GM23338 (cell line): ENCODE measurements at regions not wholly inside any gene's neighbourhood (a gene's known extent, or its start where the extent isn't known, plus 50 kb on each side); places are given as distances from the start of the nearest gene placed in this dataset.

Source experiments
- ATAC-seq: fragments of 200-7000 bp; cut with Tn5 transposase; 3 replicates; pipeline ENCODE4 v1.9.1; 2020
- DNase-seq: peaks from one replicate; pipeline ENCODE4 v3.0.0-alpha.2; 2015; ENCODE audit warnings: low spot score
- H2AFZ ChIP-seq: fragments of 200-600 bp; sonication (generic); 2 replicates; pipeline ENCODE4 v1.8.0; 2016; ENCODE audit warnings: antibody characterized with exemption, mild to moderate bottlenecking, moderate library complexity
- H3F3A ChIP-seq: fragments of 200-600 bp; sonication (generic); replicated peaks from 2 replicates; pipeline ENCODE4 v1.8.0; 2017; ENCODE audit warnings: antibody characterized with exemption, mixed run types, low read depth
- H3K27ac ChIP-seq: fragments of 200-600 bp; sonication (generic); 2 replicates; pipeline ENCODE4 v1.6.1; 2016; ENCODE audit warnings: low read depth
- H3K27me3 ChIP-seq: fragments of 200-600 bp; sonication (generic); 2 replicates; pipeline ENCODE4 v1.8.0; 2016; ENCODE audit warnings: mild to moderate bottlenecking, mixed run types, moderate library complexity; ENCODE audit not compliant: insufficient read depth
- H3K36me3 ChIP-seq: fragments of 200-600 bp; sonication (generic); 2 replicates; pipeline ENCODE4 v1.8.0; 2016; ENCODE audit warnings: mild to moderate bottlenecking; ENCODE audit not compliant: insufficient read depth
- H3K4me1 ChIP-seq: fragments of 200-600 bp; sonication (generic); 2 replicates; pipeline ENCODE4 v1.8.0; 2016; ENCODE audit warnings: mild to moderate bottlenecking, moderate library complexity; ENCODE audit not compliant: insufficient read depth
- H3K4me2 ChIP-seq: fragments of 200-600 bp; sonication (generic); 2 replicates; pipeline ENCODE4 v1.7.1; 2017; ENCODE audit warnings: mixed run types
- H3K4me3 ChIP-seq: fragments of 200-600 bp; sonication (generic); 2 replicates; pipeline ENCODE4 v1.6.1; 2016; ENCODE audit warnings: mixed run types
- H3K79me2 ChIP-seq: fragments of 200-600 bp; sonication (generic); replicated peaks from 2 replicates; pipeline ENCODE4 v1.8.0; 2017; ENCODE audit warnings: mild to moderate bottlenecking; ENCODE audit not compliant: insufficient read depth
- H3K9me2 ChIP-seq: fragments of 200-600 bp; sonication (generic); 2 replicates; pipeline ENCODE4 v1.8.0; 2017; ENCODE audit not compliant: insufficient read depth
- H4K20me1 ChIP-seq: fragments of 200-600 bp; sonication (generic); replicated peaks from 2 replicates; pipeline ENCODE4 v1.8.0; 2017; ENCODE audit warnings: mild to moderate bottlenecking; ENCODE audit not compliant: insufficient read depth
- H3K27ac Mint-ChIP-seq: 2 replicates; pipeline ENCODE4 v1.8.0; 2020; ENCODE audit warnings: inconsistent platforms, mild to moderate bottlenecking, moderate library complexity, mixed read lengths
- H3K27me3 Mint-ChIP-seq: 3 replicates; pipeline ENCODE4 v1.8.0; 2022; ENCODE audit warnings: low read depth, mild to moderate bottlenecking, moderate library complexity, mixed read lengths, inconsistent platforms; ENCODE audit not compliant: insufficient read depth, poor library complexity
- H3K36me3 Mint-ChIP-seq: 3 replicates; pipeline ENCODE4 v1.8.0; 2021; ENCODE audit warnings: low read depth, mild to moderate bottlenecking, inconsistent platforms, moderate library complexity, mixed read lengths
- H3K4me1 Mint-ChIP-seq: 3 replicates; pipeline ENCODE4 v1.8.0; 2020; ENCODE audit warnings: mild to moderate bottlenecking, inconsistent platforms, mixed read lengths
- H3K4me3 Mint-ChIP-seq: 3 replicates; pipeline ENCODE4 v1.8.0; 2021; ENCODE audit warnings: moderate library complexity, mild to moderate bottlenecking, inconsistent platforms, mixed read lengths
- H3K9me3 Mint-ChIP-seq: 3 replicates; pipeline ENCODE4 v1.8.0; 2020; ENCODE audit warnings: moderate library complexity, mild to moderate bottlenecking, inconsistent platforms, mixed read lengths
- CREB1 ChIP-seq: fragments of 250-450 bp; sonication (Bioruptor Pico); IDR thresholded peaks from 2 replicates; pipeline ENCODE4 v1.5.0; 2020; ENCODE audit warnings: low read depth, mild to moderate bottlenecking, moderate library complexity
- EZH2 ChIP-seq: fragments of 200-600 bp; sonication (generic); IDR thresholded peaks from one replicate; pipeline ENCODE4 v1.8.0; 2017; ENCODE audit warnings: antibody characterized with exemption, mild to moderate bottlenecking, low read depth; ENCODE audit not compliant: unreplicated experiment
- EZH2phosphoT487 ChIP-seq: fragments of 200-600 bp; sonication (generic); IDR thresholded peaks from one replicate; pipeline ENCODE4 v1.8.1; 2018; ENCODE audit warnings: antibody characterized with exemption; ENCODE audit not compliant: unreplicated experiment
- JUNB ChIP-seq: IDR thresholded peaks from one replicate; pipeline ENCODE4 v1.6.1; 2016; ENCODE audit warnings: antibody characterized with exemption; ENCODE audit not compliant: unreplicated experiment
- POLR2AphosphoS5 ChIP-seq: IDR thresholded peaks from 2 replicates; pipeline ENCODE4 v1.6.1; 2016; ENCODE audit warnings: antibody characterized with exemption, low read depth
- ZNF114 ChIP-seq: fragments of 250-450 bp; sonication (Bioruptor Pico); IDR thresholded peaks from 2 replicates; pipeline ENCODE4 v1.5.0; 2020; ENCODE audit warnings: mild to moderate bottlenecking, moderate library complexity
- ZNF331 ChIP-seq: fragments of 250-450 bp; sonication (Bioruptor Pico); IDR thresholded peaks from 2 replicates; pipeline ENCODE4 v1.5.0; 2020; ENCODE audit warnings: low read depth, mild to moderate bottlenecking, moderate library complexity
- TF ChIP-seq, protein P1 (sequence below): fragments of 250-450 bp; sonication (Bioruptor Pico); IDR thresholded peaks from 2 replicates; pipeline ENCODE4 v1.5.0; 2020; ENCODE audit warnings: mild to moderate bottlenecking, moderate library complexity
- TF ChIP-seq, protein P2 (sequence below): IDR thresholded peaks from one replicate; pipeline ENCODE4 v1.6.1; 2018; ENCODE audit warnings: antibody characterized with exemption; ENCODE audit not compliant: unreplicated experiment
- TF ChIP-seq, protein P3 (sequence below): IDR thresholded peaks from 2 replicates; pipeline ENCODE4 v1.6.1; 2016; ENCODE audit warnings: antibody characterized with exemption

DNA sequence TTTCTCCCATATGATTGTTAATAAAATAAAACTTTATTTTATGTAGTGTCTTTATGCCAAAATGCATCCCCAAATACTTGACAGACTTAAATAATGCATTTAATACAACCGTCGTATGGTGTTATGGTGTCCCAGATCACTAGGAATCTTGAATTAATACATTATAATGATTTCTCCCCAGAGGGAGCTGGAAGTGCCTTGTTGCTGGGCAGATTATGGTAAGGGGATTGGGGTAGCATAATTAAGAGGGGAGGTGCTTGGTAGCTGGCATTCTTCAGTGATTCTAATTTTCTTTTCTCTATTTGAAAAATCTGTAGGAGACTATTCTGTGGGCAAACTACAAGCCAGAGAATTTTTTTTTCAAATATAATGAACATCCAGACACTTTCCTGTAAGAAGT, 1043.7 kb downstream of the ADGRL2 start:
- Histone ChIP-seq H3K79me2 (peaks cover 18% of the 10 kb centered on the region), H3F3A (no peaks in the 10 kb centered on the region), H4K20me1 (no peaks in the 10 kb centered on the region), H3K27ac (no peak overlapping the region; the same call in 1 of the 2 replicates), H3K27me3 (no peaks in the 10 kb centered on the region), H3K9me2 (no peaks in the 10 kb centered on the region), H2AFZ (no peak overlapping the region), H3K4me1 (peaks cover 60% of the 10 kb centered on the region), H3K4me3 (no peak overlapping the region), H3K36me3 (no peaks in the 10 kb centered on the region), H3K4me2 (peak overlapping the region; percentile 65)
- Mint-ChIP-seq H3K9me3 (no peaks in the 10 kb centered on the region), H3K27ac (peak overlapping the region; percentile 79; the same call in 1 of the 2 replicates), H3K4me1 (peaks cover 72% of the 10 kb centered on the region), H3K4me3 (no peak overlapping the region; the same call in 2 of the 3 replicates), H3K27me3 (no peaks in the 10 kb centered on the region), H3K36me3 (no peaks in the 10 kb centered on the region)
- peak; percentile 18; the same call in 2 of the 3 replicates for ATAC-seq
- DNase-seq, result no peak
- TF ChIP-seq JUNB (no peak), EZH2 (no peak), ZNF331 (CRISPR knock-in tag) (no peak), POLR2AphosphoS5 (no peak), CREB1 (CRISPR knock-in tag) (no peak), EZH2phosphoT487 (no peak), ZNF114 (CRISPR knock-in tag) (no peak)
- TF ChIP-seq, protein P1, sequence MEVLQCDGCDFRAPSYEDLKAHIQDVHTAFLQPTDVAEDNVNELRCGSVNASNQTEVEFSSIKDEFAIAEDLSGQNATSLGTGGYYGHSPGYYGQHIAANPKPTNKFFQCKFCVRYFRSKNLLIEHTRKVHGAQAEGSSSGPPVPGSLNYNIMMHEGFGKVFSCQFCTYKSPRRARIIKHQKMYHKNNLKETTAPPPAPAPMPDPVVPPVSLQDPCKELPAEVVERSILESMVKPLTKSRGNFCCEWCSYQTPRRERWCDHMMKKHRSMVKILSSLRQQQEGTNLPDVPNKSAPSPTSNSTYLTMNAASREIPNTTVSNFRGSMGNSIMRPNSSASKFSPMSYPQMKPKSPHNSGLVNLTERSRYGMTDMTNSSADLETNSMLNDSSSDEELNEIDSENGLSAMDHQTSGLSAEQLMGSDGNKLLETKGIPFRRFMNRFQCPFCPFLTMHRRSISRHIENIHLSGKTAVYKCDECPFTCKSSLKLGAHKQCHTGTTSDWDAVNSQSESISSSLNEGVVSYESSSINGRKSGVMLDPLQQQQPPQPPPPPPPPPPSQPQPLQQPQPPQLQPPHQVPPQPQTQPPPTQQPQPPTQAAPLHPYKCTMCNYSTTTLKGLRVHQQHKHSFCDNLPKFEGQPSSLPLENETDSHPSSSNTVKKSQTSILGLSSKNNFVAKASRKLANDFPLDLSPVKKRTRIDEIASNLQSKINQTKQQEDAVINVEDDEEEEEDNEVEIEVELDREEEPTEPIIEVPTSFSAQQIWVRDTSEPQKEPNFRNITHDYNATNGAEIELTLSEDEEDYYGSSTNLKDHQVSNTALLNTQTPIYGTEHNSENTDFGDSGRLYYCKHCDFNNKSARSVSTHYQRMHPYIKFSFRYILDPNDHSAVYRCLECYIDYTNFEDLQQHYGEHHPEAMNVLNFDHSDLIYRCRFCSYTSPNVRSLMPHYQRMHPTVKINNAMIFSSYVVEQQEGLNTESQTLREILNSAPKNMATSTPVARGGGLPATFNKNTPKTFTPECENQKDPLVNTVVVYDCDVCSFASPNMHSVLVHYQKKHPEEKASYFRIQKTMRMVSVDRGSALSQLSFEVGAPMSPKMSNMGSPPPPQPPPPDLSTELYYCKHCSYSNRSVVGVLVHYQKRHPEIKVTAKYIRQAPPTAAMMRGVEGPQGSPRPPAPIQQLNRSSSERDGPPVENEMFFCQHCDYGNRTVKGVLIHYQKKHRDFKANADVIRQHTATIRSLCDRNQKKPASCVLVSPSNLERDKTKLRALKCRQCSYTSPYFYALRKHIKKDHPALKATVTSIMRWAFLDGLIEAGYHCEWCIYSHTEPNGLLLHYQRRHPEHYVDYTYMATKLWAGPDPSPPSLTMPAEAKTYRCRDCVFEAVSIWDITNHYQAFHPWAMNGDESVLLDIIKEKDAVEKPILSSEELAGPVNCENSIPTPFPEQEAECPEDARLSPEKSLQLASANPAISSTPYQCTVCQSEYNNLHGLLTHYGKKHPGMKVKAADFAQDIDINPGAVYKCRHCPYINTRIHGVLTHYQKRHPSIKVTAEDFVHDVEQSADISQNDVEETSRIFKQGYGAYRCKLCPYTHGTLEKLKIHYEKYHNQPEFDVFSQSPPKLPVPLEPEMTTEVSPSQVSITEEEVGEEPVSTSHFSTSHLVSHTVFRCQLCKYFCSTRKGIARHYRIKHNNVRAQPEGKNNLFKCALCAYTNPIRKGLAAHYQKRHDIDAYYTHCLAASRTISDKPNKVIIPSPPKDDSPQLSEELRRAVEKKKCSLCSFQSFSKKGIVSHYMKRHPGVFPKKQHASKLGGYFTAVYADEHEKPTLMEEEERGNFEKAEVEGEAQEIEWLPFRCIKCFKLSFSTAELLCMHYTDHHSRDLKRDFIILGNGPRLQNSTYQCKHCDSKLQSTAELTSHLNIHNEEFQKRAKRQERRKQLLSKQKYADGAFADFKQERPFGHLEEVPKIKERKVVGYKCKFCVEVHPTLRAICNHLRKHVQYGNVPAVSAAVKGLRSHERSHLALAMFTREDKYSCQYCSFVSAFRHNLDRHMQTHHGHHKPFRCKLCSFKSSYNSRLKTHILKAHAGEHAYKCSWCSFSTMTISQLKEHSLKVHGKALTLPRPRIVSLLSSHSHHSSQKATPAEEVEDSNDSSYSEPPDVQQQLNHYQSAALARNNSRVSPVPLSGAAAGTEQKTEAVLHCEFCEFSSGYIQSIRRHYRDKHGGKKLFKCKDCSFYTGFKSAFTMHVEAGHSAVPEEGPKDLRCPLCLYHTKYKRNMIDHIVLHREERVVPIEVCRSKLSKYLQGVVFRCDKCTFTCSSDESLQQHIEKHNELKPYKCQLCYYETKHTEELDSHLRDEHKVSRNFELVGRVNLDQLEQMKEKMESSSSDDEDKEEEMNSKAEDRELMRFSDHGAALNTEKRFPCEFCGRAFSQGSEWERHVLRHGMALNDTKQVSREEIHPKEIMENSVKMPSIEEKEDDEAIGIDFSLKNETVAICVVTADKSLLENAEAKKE (CRISPR knock-in tag), result no peak
- TF ChIP-seq, protein P2, sequence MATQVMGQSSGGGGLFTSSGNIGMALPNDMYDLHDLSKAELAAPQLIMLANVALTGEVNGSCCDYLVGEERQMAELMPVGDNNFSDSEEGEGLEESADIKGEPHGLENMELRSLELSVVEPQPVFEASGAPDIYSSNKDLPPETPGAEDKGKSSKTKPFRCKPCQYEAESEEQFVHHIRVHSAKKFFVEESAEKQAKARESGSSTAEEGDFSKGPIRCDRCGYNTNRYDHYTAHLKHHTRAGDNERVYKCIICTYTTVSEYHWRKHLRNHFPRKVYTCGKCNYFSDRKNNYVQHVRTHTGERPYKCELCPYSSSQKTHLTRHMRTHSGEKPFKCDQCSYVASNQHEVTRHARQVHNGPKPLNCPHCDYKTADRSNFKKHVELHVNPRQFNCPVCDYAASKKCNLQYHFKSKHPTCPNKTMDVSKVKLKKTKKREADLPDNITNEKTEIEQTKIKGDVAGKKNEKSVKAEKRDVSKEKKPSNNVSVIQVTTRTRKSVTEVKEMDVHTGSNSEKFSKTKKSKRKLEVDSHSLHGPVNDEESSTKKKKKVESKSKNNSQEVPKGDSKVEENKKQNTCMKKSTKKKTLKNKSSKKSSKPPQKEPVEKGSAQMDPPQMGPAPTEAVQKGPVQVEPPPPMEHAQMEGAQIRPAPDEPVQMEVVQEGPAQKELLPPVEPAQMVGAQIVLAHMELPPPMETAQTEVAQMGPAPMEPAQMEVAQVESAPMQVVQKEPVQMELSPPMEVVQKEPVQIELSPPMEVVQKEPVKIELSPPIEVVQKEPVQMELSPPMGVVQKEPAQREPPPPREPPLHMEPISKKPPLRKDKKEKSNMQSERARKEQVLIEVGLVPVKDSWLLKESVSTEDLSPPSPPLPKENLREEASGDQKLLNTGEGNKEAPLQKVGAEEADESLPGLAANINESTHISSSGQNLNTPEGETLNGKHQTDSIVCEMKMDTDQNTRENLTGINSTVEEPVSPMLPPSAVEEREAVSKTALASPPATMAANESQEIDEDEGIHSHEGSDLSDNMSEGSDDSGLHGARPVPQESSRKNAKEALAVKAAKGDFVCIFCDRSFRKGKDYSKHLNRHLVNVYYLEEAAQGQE, result no peak
- TF ChIP-seq, protein P3, sequence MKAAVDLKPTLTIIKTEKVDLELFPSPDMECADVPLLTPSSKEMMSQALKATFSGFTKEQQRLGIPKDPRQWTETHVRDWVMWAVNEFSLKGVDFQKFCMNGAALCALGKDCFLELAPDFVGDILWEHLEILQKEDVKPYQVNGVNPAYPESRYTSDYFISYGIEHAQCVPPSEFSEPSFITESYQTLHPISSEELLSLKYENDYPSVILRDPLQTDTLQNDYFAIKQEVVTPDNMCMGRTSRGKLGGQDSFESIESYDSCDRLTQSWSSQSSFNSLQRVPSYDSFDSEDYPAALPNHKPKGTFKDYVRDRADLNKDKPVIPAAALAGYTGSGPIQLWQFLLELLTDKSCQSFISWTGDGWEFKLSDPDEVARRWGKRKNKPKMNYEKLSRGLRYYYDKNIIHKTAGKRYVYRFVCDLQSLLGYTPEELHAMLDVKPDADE, result no peak
